ENCODE measurements at regions not wholly inside any gene's neighbourhood (a gene's known extent, or its start where the extent isn't known, plus 50 kb on each side); places are given as distances from the start of the nearest gene placed in this dataset.

DNA sequence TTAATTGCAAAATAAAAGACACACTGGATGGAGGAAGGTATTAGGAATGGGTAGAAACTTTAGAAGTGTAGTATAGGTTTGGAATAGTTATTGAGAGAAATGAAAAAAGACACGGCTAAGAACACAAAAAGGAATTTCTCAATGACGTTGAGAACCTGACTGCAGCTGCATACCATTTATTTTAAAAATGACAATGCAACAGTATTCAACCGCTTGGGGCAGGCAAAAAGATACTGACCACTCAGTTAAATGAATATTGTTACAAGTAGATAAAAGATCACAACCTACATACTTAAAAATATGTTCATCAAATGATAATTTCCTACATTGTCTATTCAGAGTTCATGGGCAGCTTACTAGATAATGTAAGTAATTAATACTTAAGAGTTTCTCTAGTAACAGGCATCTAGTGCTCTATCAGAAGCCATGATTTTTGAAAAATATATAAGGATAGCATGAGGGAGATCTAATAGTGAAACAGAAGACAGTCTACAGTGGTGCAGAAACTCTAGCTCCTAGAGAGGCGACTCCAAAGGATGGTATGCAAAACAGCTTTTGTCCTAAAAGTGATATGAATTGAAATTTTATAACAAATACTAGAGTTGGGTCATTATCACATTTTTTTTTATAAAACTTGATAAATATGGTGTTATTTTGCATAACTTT lies 216.2 kb upstream of the VEGFC start:
- TF ChIP-seq POLR2A (IDR thresholded peaks at IDR 0.05) = no peak
- TF ChIP-seq, protein P1, sequence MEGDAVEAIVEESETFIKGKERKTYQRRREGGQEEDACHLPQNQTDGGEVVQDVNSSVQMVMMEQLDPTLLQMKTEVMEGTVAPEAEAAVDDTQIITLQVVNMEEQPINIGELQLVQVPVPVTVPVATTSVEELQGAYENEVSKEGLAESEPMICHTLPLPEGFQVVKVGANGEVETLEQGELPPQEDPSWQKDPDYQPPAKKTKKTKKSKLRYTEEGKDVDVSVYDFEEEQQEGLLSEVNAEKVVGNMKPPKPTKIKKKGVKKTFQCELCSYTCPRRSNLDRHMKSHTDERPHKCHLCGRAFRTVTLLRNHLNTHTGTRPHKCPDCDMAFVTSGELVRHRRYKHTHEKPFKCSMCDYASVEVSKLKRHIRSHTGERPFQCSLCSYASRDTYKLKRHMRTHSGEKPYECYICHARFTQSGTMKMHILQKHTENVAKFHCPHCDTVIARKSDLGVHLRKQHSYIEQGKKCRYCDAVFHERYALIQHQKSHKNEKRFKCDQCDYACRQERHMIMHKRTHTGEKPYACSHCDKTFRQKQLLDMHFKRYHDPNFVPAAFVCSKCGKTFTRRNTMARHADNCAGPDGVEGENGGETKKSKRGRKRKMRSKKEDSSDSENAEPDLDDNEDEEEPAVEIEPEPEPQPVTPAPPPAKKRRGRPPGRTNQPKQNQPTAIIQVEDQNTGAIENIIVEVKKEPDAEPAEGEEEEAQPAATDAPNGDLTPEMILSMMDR (IDR thresholded peaks at IDR 0.05) = no peak

Data from adrenal gland (tissue), 5 donors.